DOHH2 (cell line): ENCODE measurements at regions not wholly inside any gene's neighbourhood (a gene's known extent, or its start where the extent isn't known, plus 50 kb on each side); places are given as distances from the start of the nearest gene placed in this dataset.

Experiments
- H3F3A ChIP-seq: fragments of 200-600 bp; sonication (generic), shearing (Covaris generic); 2 replicates; pipeline ENCODE4 v1.6.0; 2016; ENCODE audit warnings: antibody characterized with exemption, mild to moderate bottlenecking; ENCODE audit not compliant: control insufficient read depth, insufficient read depth
- H3K27ac ChIP-seq: fragments of 200-600 bp; sonication (generic); 2 replicates; pipeline ENCODE4 v1.5.1; 2014; ENCODE audit warnings: low read depth, mild to moderate bottlenecking, low read length, moderate library complexity
- H3K27me3 ChIP-seq: fragments of 200-600 bp; sonication (generic); 2 replicates; pipeline ENCODE4 v1.6.1; 2014; ENCODE audit warnings: mild to moderate bottlenecking, low read length, mixed read lengths; ENCODE audit not compliant: control insufficient read depth
- H3K36me3 ChIP-seq: fragments of 200-600 bp; sonication (generic); 2 replicates; pipeline ENCODE4 v1.6.1; 2014; ENCODE audit warnings: mild to moderate bottlenecking, low read length, moderate library complexity, mixed read lengths; ENCODE audit not compliant: control insufficient read depth
- H3K4me1 ChIP-seq: fragments of 200-600 bp; sonication (generic); 2 replicates; pipeline ENCODE4 v1.6.1; 2014; ENCODE audit warnings: mild to moderate bottlenecking, low read length, mixed read lengths; ENCODE audit not compliant: control insufficient read depth
- H3K4me2 ChIP-seq: fragments of 200-600 bp; sonication (generic); 2 replicates; pipeline ENCODE4 v1.6.0; 2014; ENCODE audit warnings: mild to moderate bottlenecking, low read length, moderate library complexity
- H3K4me3 ChIP-seq: fragments of 200-600 bp; sonication (generic); 2 replicates; pipeline ENCODE4 v1.5.1; 2014; ENCODE audit warnings: mild to moderate bottlenecking, low read length, mixed read lengths
- H3K79me2 ChIP-seq: fragments of 200-600 bp; sonication (generic); 2 replicates; pipeline ENCODE4 v1.6.1; 2014; ENCODE audit warnings: mild to moderate bottlenecking, low read length, mixed read lengths; ENCODE audit not compliant: control insufficient read depth
- H3K9me2 ChIP-seq: fragments of 200-600 bp; sonication (generic); replicated peaks from 2 replicates; pipeline ENCODE4 v1.6.1; 2014; ENCODE audit warnings: mild to moderate bottlenecking, low read length, mixed read lengths; ENCODE audit not compliant: control insufficient read depth
- H3K9me3 ChIP-seq: fragments of 200-600 bp; sonication (generic); 2 replicates; pipeline ENCODE4 v1.6.1; 2014; ENCODE audit warnings: antibody characterized with exemption, low read length, mixed read lengths; ENCODE audit not compliant: control insufficient read depth, insufficient read depth
- H4K20me1 ChIP-seq: fragments of 200-600 bp; sonication (generic); 2 replicates; pipeline ENCODE4 v1.6.0; 2014; ENCODE audit warnings: low read depth, mild to moderate bottlenecking, antibody characterized with exemption, low read length, moderate library complexity; ENCODE audit not compliant: control insufficient read depth, insufficient read depth
- CTCF ChIP-seq: fragments of 200-600 bp; sonication (generic); IDR thresholded peaks from one replicate; pipeline ENCODE4 v1.5.1; 2014; ENCODE audit warnings: antibody characterized with exemption, mild to moderate bottlenecking, low read depth, low read length; ENCODE audit not compliant: poor library complexity, severe bottlenecking
- EZH2phosphoT487 ChIP-seq: fragments of 200-600 bp; sonication (generic); IDR thresholded peaks from 2 replicates; pipeline ENCODE4 v1.6.1; 2017; ENCODE audit warnings: borderline replicate concordance, mild to moderate bottlenecking, antibody characterized with exemption, low read length, moderate library complexity, mixed read lengths

GRCh38 chr5:34484216-34484920 lies 171.8 kb upstream of the RAI14 start:
- H3K36me3 ChIP-seq, result no peaks in the 10 kb centered on the region
- TF ChIP-seq EZH2phosphoT487, result no peak
- TF ChIP-seq CTCF, result no peak
- H3K27ac ChIP-seq, result no peak overlapping the region
- H3K4me1 ChIP-seq, result no peaks in the 10 kb centered on the region
- H3K4me2 ChIP-seq, result no peak overlapping the region
- no peaks in the 10 kb centered on the region for H3K9me3 ChIP-seq
- no peaks in the 10 kb centered on the region for H3F3A ChIP-seq
- H4K20me1 ChIP-seq, result no peaks in the 10 kb centered on the region
- H3K27me3 ChIP-seq, result peaks cover 12% of the 10 kb centered on the region
- H3K9me2 ChIP-seq, result no peaks in the 10 kb centered on the region
- no peak overlapping the region for H3K4me3 ChIP-seq
- H3K79me2 ChIP-seq, result no peaks in the 10 kb centered on the region

- no peaks in the 10 kb centered on the region for H3K36me3 ChIP-seq
These were observed 170.4 kb upstream of the RAI14 start for GRCh38 chr5:34485768-34486030.

GRCh38 chr5:34486160-34486848 lies 169.8 kb upstream of the RAI14 start:
- Histone ChIP-seq H3K4me3 (no peak overlapping the region), H3K27ac (no peak overlapping the region), H3K36me3 (no peaks in the 10 kb centered on the region)

More at GRCh38 chr5:34485768-34486030, 170.4 kb upstream of the RAI14 start:
- no peaks in the 10 kb centered on the region for H3K9me3 ChIP-seq
- no peak for TF ChIP-seq CTCF
- TF ChIP-seq EZH2phosphoT487, result no peak
- no peaks in the 10 kb centered on the region for H3F3A ChIP-seq
- no peaks in the 10 kb centered on the region for H3K4me1 ChIP-seq
- H3K4me2 ChIP-seq, result no peak overlapping the region
- no peak overlapping the region for H3K4me3 ChIP-seq
- H3K79me2 ChIP-seq, result no peaks in the 10 kb centered on the region
- no peak overlapping the region for H3K27ac ChIP-seq
- H3K9me2 ChIP-seq, result no peaks in the 10 kb centered on the region
- H3K27me3 ChIP-seq, result peaks cover 12% of the 10 kb centered on the region
- no peaks in the 10 kb centered on the region for H4K20me1 ChIP-seq

More at GRCh38 chr5:34486160-34486848, 169.8 kb upstream of the RAI14 start:
- Histone ChIP-seq H3K4me1 (no peaks in the 10 kb centered on the region), H3K9me2 (no peaks in the 10 kb centered on the region), H3K4me2 (no peak overlapping the region), H3K27me3 (peaks cover 12% of the 10 kb centered on the region), H4K20me1 (no peaks in the 10 kb centered on the region), H3F3A (no peaks in the 10 kb centered on the region), H3K9me3 (no peaks in the 10 kb centered on the region), H3K79me2 (no peaks in the 10 kb centered on the region)
- TF ChIP-seq CTCF (peak; percentile 85), EZH2phosphoT487 (no peak)
